Endothelial cell of hepatic sinusoid (primary cell): ENCODE measurements at regions not wholly inside any gene's neighbourhood (a gene's known extent, or its start where the extent isn't known, plus 50 kb on each side); places are given as distances from the start of the nearest gene placed in this dataset.
"Not testable (repeated sequence)": the region's sequence is repeated elsewhere in the genome, so short reads cannot be mapped to it uniquely, and the experiment has no call there.

Experiments used
- in situ Hi-C: cut with HindIII; loops from 2 replicates; pipeline ENCODE4 v1.10.0; 2017; ENCODE audit warnings: low sequenced_read_pairs

GRCh38 chr5:114830114-114830513 is 339.6 kb downstream of the TRIM36 start:
- in situ Hi-C loops, result no loop called here

DNA sequence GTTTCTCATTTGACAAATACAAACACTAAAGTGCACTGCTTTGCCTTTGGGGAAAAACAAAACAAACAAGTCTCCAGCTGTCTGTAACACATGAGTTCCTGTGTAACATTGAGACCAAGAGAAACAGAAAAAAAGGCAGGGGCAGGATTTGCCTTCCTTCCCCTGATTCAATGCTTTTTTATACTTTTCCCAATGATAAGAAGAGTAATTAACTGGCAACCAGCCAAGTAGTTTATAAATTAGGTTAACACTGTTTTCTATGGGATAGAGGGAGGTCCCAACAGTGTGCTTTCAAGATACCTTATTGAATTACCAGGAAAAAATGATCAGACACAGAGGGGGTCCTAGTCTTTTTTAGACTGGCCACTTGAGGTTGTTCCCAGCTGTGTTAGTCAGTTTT is 346.8 kb downstream of the TRIM36 start:
- in situ Hi-C loops, result no loop called here

DNA sequence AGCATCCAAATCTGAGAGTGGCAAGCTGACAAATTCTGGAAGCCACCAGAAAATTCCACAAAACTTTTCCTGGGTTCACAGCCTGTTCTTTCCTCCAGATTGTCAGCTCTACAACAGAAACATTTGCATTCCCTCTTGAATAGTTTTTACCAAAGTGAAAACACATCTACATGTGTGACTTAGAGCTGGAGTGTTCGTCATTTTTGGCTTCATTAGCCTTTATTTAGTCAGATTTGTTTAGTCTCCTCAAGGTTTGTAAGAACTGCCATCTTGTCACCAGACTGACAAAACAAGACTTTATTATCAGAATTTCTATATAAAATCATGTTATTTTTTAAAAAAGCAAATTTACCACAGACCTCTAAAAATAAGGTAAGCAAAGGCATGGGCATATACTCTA is 347.3 kb downstream of the TRIM36 start:
- in situ Hi-C loops, result no loop called here

GRCh38 chr5:114790403-114790792 is 379.3 kb downstream of the TRIM36 start:
- in situ Hi-C loops, result no loop called here

- in situ Hi-C loops, result no loop called here
Measured at GRCh38 chr5:114789773-114790402, 379.8 kb downstream of the TRIM36 start.

DNA sequence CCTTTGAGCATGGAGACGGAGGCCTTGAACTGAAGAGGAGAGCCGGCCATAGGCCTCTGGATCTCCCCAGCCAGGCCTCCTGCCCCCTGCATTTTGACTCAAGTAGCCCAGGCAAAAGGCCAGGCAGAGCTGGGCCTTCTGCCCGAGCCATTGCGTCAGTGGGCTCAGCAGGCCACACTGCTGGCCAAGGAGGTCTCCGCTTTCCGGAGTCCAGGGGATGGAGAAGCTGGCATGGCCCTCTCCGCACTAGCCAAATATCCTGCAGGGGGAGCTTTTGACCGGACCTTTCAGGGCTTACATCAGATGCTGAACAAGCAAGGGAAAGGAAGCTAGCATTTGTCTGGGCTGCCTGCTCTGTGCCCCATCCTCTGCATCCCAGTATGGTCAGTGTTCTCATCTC is 386.8 kb downstream of the TRIM36 start:
- in situ Hi-C loops, result no loop called here

GRCh38 chr5:114782177-114782576 is 387.5 kb downstream of the TRIM36 start:
- in situ Hi-C loops, result no loop called here

DNA sequence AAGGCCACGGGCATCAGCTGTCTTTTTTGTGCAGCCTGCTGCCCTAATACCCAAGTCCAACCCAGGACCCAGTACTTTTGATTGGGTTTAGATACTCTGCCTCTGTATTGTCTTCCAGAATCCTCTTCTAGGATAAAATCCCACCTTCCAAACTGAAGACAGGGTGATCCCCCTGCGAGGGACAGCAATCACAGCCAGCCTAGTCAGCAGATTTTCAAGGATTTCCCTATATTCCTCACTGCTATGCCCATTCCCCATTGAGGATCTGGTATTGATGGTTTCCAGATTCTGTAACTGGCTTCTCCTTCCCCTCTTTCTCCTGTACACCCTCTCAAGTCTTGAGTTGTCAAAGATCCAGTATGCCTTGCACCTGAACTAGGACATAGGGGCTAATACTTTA is 389.4 kb downstream of the TRIM36 start:
- in situ Hi-C loops, result no loop called here

GRCh38 chr5:114744406-114744805 is 382.5 kb downstream of the KCNN2 start:
- in situ Hi-C loops, result no loop called here

DNA sequence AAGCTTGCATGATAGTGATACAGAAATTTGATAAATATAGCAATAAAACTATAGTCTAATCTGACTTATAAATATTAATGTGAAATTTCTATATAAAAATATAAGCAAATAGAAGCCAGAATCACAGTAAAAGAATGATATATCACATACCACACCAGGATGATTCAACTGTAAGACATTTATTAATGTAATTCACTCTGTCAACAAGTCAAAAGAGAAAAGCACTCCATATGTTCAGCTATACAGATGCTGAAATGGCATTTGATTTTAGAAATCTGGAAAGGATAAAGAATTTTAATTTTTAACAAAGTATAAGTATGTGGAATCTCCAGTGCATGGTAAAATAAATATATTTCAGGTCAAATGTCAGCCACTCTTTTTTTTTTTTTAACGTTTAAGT is 372.4 kb downstream of the KCNN2 start:
- in situ Hi-C loops, result no loop called here

- in situ Hi-C loops, result no loop called here
Measured at GRCh38 chr5:114729986-114730385, 368.1 kb downstream of the KCNN2 start.

- in situ Hi-C loops, result no loop called here
Measured at GRCh38 chr5:114727358-114727757, 365.5 kb downstream of the KCNN2 start.

- in situ Hi-C loops, result no loop called here
Measured at GRCh38 chr5:114726131-114726530, 364.3 kb downstream of the KCNN2 start.

GRCh38 chr5:114719268-114719667 is 357.4 kb downstream of the KCNN2 start:
- in situ Hi-C loops, result no loop called here

DNA sequence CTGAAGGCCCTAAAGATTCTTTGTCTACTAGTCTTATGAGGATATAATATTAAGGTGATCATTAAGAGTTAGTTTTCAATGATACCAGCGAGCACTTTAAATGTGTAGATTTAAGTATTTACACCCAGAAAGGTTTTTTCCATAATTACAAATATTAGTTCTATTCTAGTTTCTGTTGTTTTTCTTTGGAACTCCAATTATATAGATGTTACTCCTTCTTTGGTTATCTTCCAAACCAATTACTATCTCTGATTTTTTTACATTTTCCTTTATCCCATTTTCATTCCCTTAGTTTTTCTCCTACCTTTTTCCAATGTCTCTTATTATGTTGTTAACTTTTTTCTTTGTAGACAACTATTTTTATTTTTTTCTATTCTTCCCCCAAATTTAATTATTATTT is 355.1 kb downstream of the KCNN2 start:
- in situ Hi-C loops, result no loop called here

- in situ Hi-C loops, result not testable (repeated sequence)
Measured at GRCh38 chr5:114704225-114704893, 342.5 kb downstream of the KCNN2 start.

- in situ Hi-C loops, result no loop called here
Measured at GRCh38 chr5:114702731-114703130, 340.9 kb downstream of the KCNN2 start.

DNA sequence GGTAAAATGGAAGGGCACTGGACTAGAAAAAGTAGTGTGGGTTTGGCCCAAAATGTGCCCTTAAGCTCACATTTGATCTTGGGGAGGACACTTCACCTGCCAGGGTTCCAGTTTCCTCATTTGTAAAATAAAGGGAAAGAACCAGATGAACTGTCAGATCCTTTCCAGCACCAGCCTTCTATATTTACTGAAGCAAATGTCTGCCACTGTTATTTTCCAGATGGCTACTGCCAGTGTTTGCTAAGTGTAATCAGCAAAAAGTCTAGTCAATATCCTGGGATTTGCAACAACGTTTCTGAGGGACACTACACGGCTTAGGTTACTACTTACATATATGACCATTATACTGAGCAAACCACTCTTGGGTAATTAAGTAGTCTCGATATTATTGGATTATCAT is 340.3 kb downstream of the KCNN2 start:
- in situ Hi-C loops, result no loop called here

DNA sequence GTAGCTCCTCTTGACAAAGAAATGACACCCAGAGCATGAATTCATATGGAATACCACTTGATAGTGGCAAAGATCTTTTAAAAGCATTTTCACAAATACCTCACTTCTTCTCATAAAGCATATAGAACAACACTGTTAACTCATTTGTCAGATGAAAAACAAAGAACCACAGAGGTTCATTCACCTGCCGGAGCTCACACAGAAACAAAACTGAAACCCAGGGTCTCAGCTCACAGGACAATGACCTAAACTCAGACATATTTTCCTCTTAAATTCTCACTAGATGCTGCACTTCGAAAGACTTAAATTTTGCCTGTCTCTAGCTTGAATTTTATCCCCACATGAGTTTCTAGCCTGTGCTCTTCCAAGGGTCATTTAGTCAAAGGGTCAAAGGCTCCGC is 339.0 kb downstream of the KCNN2 start:
- in situ Hi-C loops, result no loop called here

DNA sequence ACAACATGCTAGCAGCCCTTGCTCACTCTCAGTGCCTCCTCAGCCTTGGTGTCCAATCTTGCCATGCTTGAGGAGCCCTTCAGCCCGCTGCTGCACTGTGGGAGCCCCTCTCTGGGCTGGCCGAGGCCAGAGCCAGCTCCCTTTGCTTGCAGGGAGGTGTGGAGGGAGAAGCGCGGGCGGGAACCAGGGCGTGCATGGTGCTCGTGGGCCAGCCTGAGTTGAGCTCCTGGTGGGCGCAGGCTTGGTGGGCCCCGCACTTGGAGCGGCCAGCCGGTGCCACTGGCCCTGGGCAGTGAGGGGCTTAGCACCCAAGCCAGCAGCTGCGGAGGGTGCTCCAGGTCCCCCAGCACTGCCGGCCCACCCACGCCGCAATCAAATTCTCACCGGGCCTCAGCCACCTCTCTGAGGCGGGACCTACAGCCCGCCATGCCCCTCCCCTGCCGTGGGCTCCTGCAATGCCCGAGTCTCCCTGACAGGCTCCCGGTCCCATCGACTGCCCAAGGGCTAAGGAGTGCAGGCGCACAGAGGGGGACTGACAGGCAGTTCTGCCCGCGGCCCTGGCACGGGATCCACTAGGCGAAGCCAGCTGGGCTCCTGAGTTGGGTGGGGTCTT is 333.5 kb downstream of the KCNN2 start:
- in situ Hi-C loops, result no loop called here

DNA sequence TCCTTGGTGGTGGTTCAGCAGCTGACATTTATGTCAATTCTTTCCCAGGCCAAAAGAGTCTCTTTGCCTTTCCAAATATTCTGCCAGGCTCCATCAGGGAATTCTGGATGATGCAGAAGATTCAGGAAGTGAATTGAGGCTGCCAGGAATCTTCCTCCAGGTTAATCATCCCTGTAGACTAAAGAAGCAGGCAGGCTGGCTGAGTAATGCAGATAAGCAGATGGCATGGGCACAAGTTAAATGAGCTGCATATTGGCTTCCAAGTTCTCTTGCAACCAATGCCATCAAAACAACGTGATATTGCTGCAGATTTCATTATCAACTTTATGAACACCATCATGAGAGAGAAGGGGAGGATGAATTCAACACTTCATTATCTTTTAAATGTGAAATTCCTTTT is 324.5 kb downstream of the KCNN2 start:
- in situ Hi-C loops, result no loop called here

GRCh38 chr5:114678778-114679177 is 316.9 kb downstream of the KCNN2 start:
- in situ Hi-C loops, result no loop called here
